ENCODE measurements at regions not wholly inside any gene's neighbourhood (a gene's known extent, or its start where the extent isn't known, plus 50 kb on each side); places are given as distances from the start of the nearest gene placed in this dataset.

GRCh38 chr5:124301850-124302249 lies 444.6 kb downstream of the ZNF608 start:
- H3K36me3 ChIP-seq (ENCODE audit: insufficient read depth, low read length, poor library complexity, severe bottlenecking), result no peaks in the 10 kb centered on the region
- BruUV-seq (replicated peaks), result no TSS peak
- H3K4me1 ChIP-seq (ENCODE audit: insufficient read depth, low read length, poor library complexity, severe bottlenecking), result peaks cover 4% of the 10 kb centered on the region
- POLR2A ChIA-PET (ENCODE audit: low non-redundant PET), result no interaction called here
- no peaks in the 10 kb centered on the region for H3K9me3 ChIP-seq (ENCODE audit: low read depth, low read length, poor library complexity, severe bottlenecking)
- H3K27me3 ChIP-seq (replicated peaks; ENCODE audit: insufficient read depth, low read depth, low read length, poor library complexity), result peaks cover 16% of the 10 kb centered on the region
- no peak for DNase-seq (ENCODE audit: low spot score)
- H3K4me3 ChIP-seq (ENCODE audit: low read depth, low read length, poor library complexity, severe bottlenecking), result no peak overlapping the region
- intact Hi-C loops (cut with micrococcal nuclease; ENCODE audit: unreplicated experiment), result loop anchor here (10.0 kb wide), 1 partner anchor 433 kb away; no protein-coding TSS in a partner anchor
- CTCF ChIA-PET, result no interaction called here
- no peak overlapping the region for H3K27ac ChIP-seq (ENCODE audit: low read depth, low read length, poor library complexity, severe bottlenecking)
- TF ChIP-seq EZH2 (IDR thresholded peaks at IDR 0.05; ENCODE audit: borderline replicate concordance, low read depth, low read length, poor library complexity, severe bottlenecking), result no peak
- TF ChIP-seq, protein P1, sequence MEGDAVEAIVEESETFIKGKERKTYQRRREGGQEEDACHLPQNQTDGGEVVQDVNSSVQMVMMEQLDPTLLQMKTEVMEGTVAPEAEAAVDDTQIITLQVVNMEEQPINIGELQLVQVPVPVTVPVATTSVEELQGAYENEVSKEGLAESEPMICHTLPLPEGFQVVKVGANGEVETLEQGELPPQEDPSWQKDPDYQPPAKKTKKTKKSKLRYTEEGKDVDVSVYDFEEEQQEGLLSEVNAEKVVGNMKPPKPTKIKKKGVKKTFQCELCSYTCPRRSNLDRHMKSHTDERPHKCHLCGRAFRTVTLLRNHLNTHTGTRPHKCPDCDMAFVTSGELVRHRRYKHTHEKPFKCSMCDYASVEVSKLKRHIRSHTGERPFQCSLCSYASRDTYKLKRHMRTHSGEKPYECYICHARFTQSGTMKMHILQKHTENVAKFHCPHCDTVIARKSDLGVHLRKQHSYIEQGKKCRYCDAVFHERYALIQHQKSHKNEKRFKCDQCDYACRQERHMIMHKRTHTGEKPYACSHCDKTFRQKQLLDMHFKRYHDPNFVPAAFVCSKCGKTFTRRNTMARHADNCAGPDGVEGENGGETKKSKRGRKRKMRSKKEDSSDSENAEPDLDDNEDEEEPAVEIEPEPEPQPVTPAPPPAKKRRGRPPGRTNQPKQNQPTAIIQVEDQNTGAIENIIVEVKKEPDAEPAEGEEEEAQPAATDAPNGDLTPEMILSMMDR (conservative IDR thresholded peaks at IDR 0.05; ENCODE audit: low read depth, low read length), result no peak

- intact Hi-C loops (cut with micrococcal nuclease; ENCODE audit: unreplicated experiment), result loop anchor here (10.0 kb wide), 1 partner anchor 434 kb away; no protein-coding TSS in a partner anchor
- peak; percentile 68 for DNase-seq (ENCODE audit: low spot score)
- Histone ChIP-seq H3K9me3 (ENCODE audit: low read depth, low read length, poor library complexity, severe bottlenecking) (no peaks in the 10 kb centered on the region), H3K27ac (ENCODE audit: low read depth, low read length, poor library complexity, severe bottlenecking) (no peak overlapping the region), H3K36me3 (ENCODE audit: insufficient read depth, low read length, poor library complexity, severe bottlenecking) (no peaks in the 10 kb centered on the region), H3K27me3 (replicated peaks; ENCODE audit: insufficient read depth, low read depth, low read length, poor library complexity) (peaks cover 16% of the 10 kb centered on the region), H3K4me3 (ENCODE audit: low read depth, low read length, poor library complexity, severe bottlenecking) (no peak overlapping the region), H3K4me1 (ENCODE audit: insufficient read depth, low read length, poor library complexity, severe bottlenecking) (peaks cover 4% of the 10 kb centered on the region)
- POLR2A ChIA-PET (ENCODE audit: low non-redundant PET), result no interaction called here
- no TSS peak for BruUV-seq (replicated peaks)
- CTCF ChIA-PET, result no interaction called here
- no peak for TF ChIP-seq EZH2 (IDR thresholded peaks at IDR 0.05; ENCODE audit: borderline replicate concordance, low read depth, low read length, poor library complexity, severe bottlenecking)
- TF ChIP-seq, protein P1 (conservative IDR thresholded peaks at IDR 0.05; ENCODE audit: low read depth, low read length), result no peak
These were observed 445.4 kb downstream of the ZNF608 start for GRCh38 chr5:124300815-124301621.

DNA sequence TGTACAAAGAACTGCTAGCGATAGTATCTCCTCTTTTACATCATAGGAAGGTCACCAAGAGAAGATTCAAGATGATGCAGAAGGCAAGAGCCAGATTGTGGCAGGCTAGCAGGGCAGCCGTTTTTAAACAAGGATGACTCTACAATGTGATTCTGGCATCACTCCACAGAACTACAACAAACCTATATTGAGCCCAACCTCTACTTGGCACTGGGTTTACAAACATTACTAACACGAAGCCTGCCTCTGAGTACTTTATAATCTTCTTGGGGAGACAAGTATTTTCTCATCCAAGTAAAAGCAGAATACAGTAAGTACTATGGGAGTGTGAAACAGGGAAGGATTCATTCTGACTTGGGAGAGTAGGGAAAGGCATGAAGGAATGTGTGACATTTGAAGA lies 448.6 kb downstream of the ZNF608 start:
- Histone ChIP-seq H3K27ac (ENCODE audit: low read depth, low read length, poor library complexity, severe bottlenecking) (no peak overlapping the region), H3K27me3 (replicated peaks; ENCODE audit: insufficient read depth, low read depth, low read length, poor library complexity) (peaks cover 21% of the 10 kb centered on the region), H3K4me3 (ENCODE audit: low read depth, low read length, poor library complexity, severe bottlenecking) (no peak overlapping the region), H3K9me3 (ENCODE audit: low read depth, low read length, poor library complexity, severe bottlenecking) (no peaks in the 10 kb centered on the region), H3K36me3 (ENCODE audit: insufficient read depth, low read length, poor library complexity, severe bottlenecking) (no peaks in the 10 kb centered on the region), H3K4me1 (ENCODE audit: insufficient read depth, low read length, poor library complexity, severe bottlenecking) (peaks cover 4% of the 10 kb centered on the region)
- ChIA-PET CTCF (no interaction called here), POLR2A (ENCODE audit: low non-redundant PET) (no interaction called here)
- BruUV-seq (replicated peaks), result no TSS peak
- intact Hi-C loops (cut with micrococcal nuclease; ENCODE audit: unreplicated experiment), result no loop called here
- no peak for DNase-seq (ENCODE audit: low spot score)
- TF ChIP-seq, protein P1 (conservative IDR thresholded peaks at IDR 0.05; ENCODE audit: low read depth, low read length), result no peak
- no peak for TF ChIP-seq EZH2 (IDR thresholded peaks at IDR 0.05; ENCODE audit: borderline replicate concordance, low read depth, low read length, poor library complexity, severe bottlenecking)
